ENCODE measurements at regions not wholly inside any gene's neighbourhood (a gene's known extent, or its start where the extent isn't known, plus 50 kb on each side); places are given as distances from the start of the nearest gene placed in this dataset.

GRCh38 chr15:97115761-97116070, 785.2 kb downstream of the NR2F2 start:
- TF ChIP-seq POLR2AphosphoS5 (IDR thresholded peaks at IDR 0.05) (no peak), CTCF (IDR thresholded peaks at IDR 0.05) (no peak), POLR2A (IDR thresholded peaks at IDR 0.05) (no peak)

All from prostate gland (tissue), 2 donors.